Effector memory CD8-positive, alpha-beta T cell (primary cell): ENCODE measurements at regions not wholly inside any gene's neighbourhood (a gene's known extent, or its start where the extent isn't known, plus 50 kb on each side); places are given as distances from the start of the nearest gene placed in this dataset.
"Not testable (repeated sequence)": the region's sequence is repeated elsewhere in the genome, so short reads cannot be mapped to it uniquely, and the experiment has no call there.

Experiments used
- ATAC-seq: fragments of 150-1000 bp; cut with Tn5 transposase; replicated peaks from 2 replicates; pipeline ENCODE4 v1.10.0; 2021; ENCODE audit warnings: mild to moderate bottlenecking, moderate library complexity
- DNase-seq, 3 experiments: peaks; one replicate each; pipeline ENCODE4 v3.0.0; 2021
- H3K27ac Mint-ChIP-seq, 2 donors: one replicate each; pipeline ENCODE4 v1.8.0; 2022; ENCODE audit warnings: mild to moderate bottlenecking in 2 of 2, mixed read lengths in 2 of 2, moderate library complexity in 2 of 2
- H3K27me3 Mint-ChIP-seq, 2 donors: one replicate each; pipeline ENCODE4 v1.8.0; 2022; ENCODE audit warnings: mixed read lengths in 2 of 2
- H3K36me3 Mint-ChIP-seq: one replicate; pipeline ENCODE4 v1.8.0; 2022; ENCODE audit warnings: mild to moderate bottlenecking, moderate library complexity, mixed read lengths; ENCODE audit not compliant: insufficient read depth
- H3K4me1 Mint-ChIP-seq, 2 donors: one replicate each; pipeline ENCODE4 v1.8.0; 2022; ENCODE audit warnings: low read depth in 2 of 2, mixed read lengths in 2 of 2
- H3K4me3 Mint-ChIP-seq, 2 donors: one replicate each; pipeline ENCODE4 v1.8.0; 2022; ENCODE audit warnings: mild to moderate bottlenecking in 2 of 2, mixed read lengths in 2 of 2, moderate library complexity in 2 of 2
- H3K9me3 Mint-ChIP-seq, 2 donors: one replicate each; pipeline ENCODE4 v1.8.0; 2022; ENCODE audit warnings: mixed read lengths in 2 of 2

- Mint-ChIP-seq H3K4me3 (no peak overlapping the region), H3K4me1 (no peaks in the 10 kb centered on the region), H3K9me3 (peaks cover 0 to 8% of the 10 kb centered on the region in 2 donors), H3K27me3 (no peaks in the 10 kb centered on the region), H3K36me3 (no peaks in the 10 kb centered on the region), H3K27ac (no peak overlapping the region)
- no peak for ATAC-seq
- no peak for DNase-seq
Observed at GRCh38 chr1:100597061-100597741, 59.3 kb downstream of the GPR88 start.

GRCh38 chr1:100597784-100598183 lies 59.8 kb downstream of the GPR88 start:
- DNase-seq = no peak
- no peak for ATAC-seq
- Mint-ChIP-seq H3K9me3 (peaks cover 0 to 12% of the 10 kb centered on the region in 2 donors), H3K4me3 (no peak overlapping the region), H3K36me3 (no peaks in the 10 kb centered on the region), H3K27ac (no peak overlapping the region), H3K27me3 (peaks cover 0 to 2% of the 10 kb centered on the region in 2 donors), H3K4me1 (no peaks in the 10 kb centered on the region)

- H3K9me3 Mint-ChIP-seq = peaks cover 0 to 14% of the 10 kb centered on the region in 2 donors
- ATAC-seq = not testable (repeated sequence)
Observed at GRCh38 chr1:100600377-100600776, 62.4 kb downstream of the GPR88 start.

GRCh38 chr1:100602028-100602427 lies 64.1 kb downstream of the GPR88 start:
- Mint-ChIP-seq H3K9me3 (peaks cover 0 to 14% of the 10 kb centered on the region in 2 donors), H3K27me3 (peaks cover 19 to 24% of the 10 kb centered on the region in 2 donors)
- H3K4me3 Mint-ChIP-seq, H3K36me3 Mint-ChIP-seq, H3K4me1 Mint-ChIP-seq, ATAC-seq, H3K27ac Mint-ChIP-seq, DNase-seq: not testable (repeated sequence)

More at GRCh38 chr1:100600377-100600776, 62.4 kb downstream of the GPR88 start:
- not testable (repeated sequence) for H3K4me1 Mint-ChIP-seq, H3K36me3 Mint-ChIP-seq, H3K27ac Mint-ChIP-seq, DNase-seq, H3K4me3 Mint-ChIP-seq
- H3K27me3 Mint-ChIP-seq = peaks cover 7 to 17% of the 10 kb centered on the region in 2 donors

GRCh38 chr1:100604372-100604771 lies 66.4 kb downstream of the GPR88 start:
- ATAC-seq = no peak
- Mint-ChIP-seq H3K4me1 (no peaks in the 10 kb centered on the region), H3K4me3 (no peak overlapping the region)

GRCh38 chr1:100606438-100606837 lies 68.5 kb downstream of the GPR88 start:
- ATAC-seq (no peak), DNase-seq (no peak)
- Mint-ChIP-seq H3K27ac (no peak overlapping the region), H3K4me3 (no peak overlapping the region), H3K9me3 (peaks cover 0 to 10% of the 10 kb centered on the region in 2 donors), H3K36me3 (no peaks in the 10 kb centered on the region), H3K27me3 (peaks cover 19 to 24% of the 10 kb centered on the region in 2 donors), H3K4me1 (no peaks in the 10 kb centered on the region)

More at GRCh38 chr1:100604372-100604771, 66.4 kb downstream of the GPR88 start:
- H3K27ac Mint-ChIP-seq = no peak overlapping the region
- peaks cover 19 to 24% of the 10 kb centered on the region in 2 donors for H3K27me3 Mint-ChIP-seq
- DNase-seq = no peak
- H3K36me3 Mint-ChIP-seq = no peaks in the 10 kb centered on the region
- peaks cover 0 to 14% of the 10 kb centered on the region in 2 donors for H3K9me3 Mint-ChIP-seq

GRCh38 chr1:100607628-100608240 lies 69.8 kb downstream of the GPR88 start:
- peaks cover 0 to 3% of the 10 kb centered on the region in 2 donors for H3K9me3 Mint-ChIP-seq
- peaks cover 19 to 23% of the 10 kb centered on the region in 2 donors for H3K27me3 Mint-ChIP-seq

GRCh38 chr1:100609849-100610248 lies 71.9 kb downstream of the GPR88 start:
- Mint-ChIP-seq H3K4me3 (no peak overlapping the region), H3K4me1 (peaks cover 4 to 11% of the 10 kb centered on the region in 2 donors), H3K27me3 (peaks cover 13 to 18% of the 10 kb centered on the region in 2 donors), H3K36me3 (no peaks in the 10 kb centered on the region), H3K27ac (no peak overlapping the region), H3K9me3 (no peaks in the 10 kb centered on the region)
- ATAC-seq (no peak), DNase-seq (no peak)

More at GRCh38 chr1:100607628-100608240, 69.8 kb downstream of the GPR88 start:
- Mint-ChIP-seq H3K36me3 (no peaks in the 10 kb centered on the region), H3K27ac (no peak overlapping the region), H3K4me1 (no peaks in the 10 kb centered on the region), H3K4me3 (no peak overlapping the region)
- no peak for ATAC-seq
- DNase-seq = no peak

- Mint-ChIP-seq H3K36me3 (no peaks in the 10 kb centered on the region), H3K27ac (no peak overlapping the region), H3K27me3 (peaks cover 3 to 6% of the 10 kb centered on the region in 2 donors), H3K4me3 (no peak overlapping the region), H3K4me1 (peaks cover 4 to 11% of the 10 kb centered on the region in 2 donors), H3K9me3 (no peaks in the 10 kb centered on the region)
- ATAC-seq (no peak), DNase-seq (no peak)
Observed at GRCh38 chr1:100611086-100611485, 73.1 kb downstream of the GPR88 start.

GRCh38 chr1:100612540-100612939 lies 74.6 kb downstream of the GPR88 start:
- H3K4me1 Mint-ChIP-seq = peaks cover 4 to 11% of the 10 kb centered on the region in 2 donors
- no peak for DNase-seq
- H3K27me3 Mint-ChIP-seq = no peaks in the 10 kb centered on the region
- no peak overlapping the region for H3K4me3 Mint-ChIP-seq
- H3K36me3 Mint-ChIP-seq = no peaks in the 10 kb centered on the region
- H3K9me3 Mint-ChIP-seq = no peaks in the 10 kb centered on the region
- no peak overlapping the region for H3K27ac Mint-ChIP-seq
- no peak for ATAC-seq

GRCh38 chr1:100613817-100614559 lies 76.0 kb downstream of the GPR88 start:
- Mint-ChIP-seq H3K27me3 (peaks cover 8 to 11% of the 10 kb centered on the region in 2 donors), H3K9me3 (peaks cover 0 to 1% of the 10 kb centered on the region in 2 donors)

GRCh38 chr1:100614570-100614969 lies 76.6 kb downstream of the GPR88 start:
- no peak overlapping the region for H3K27ac Mint-ChIP-seq

More at GRCh38 chr1:100613817-100614559, 76.0 kb downstream of the GPR88 start:
- H3K4me3 Mint-ChIP-seq = peak overlapping the region; percentile 39 to 51
- H3K27ac Mint-ChIP-seq = no peak overlapping the region
- DNase-seq (no peak), ATAC-seq (peak; percentile 74)
- no peaks in the 10 kb centered on the region for H3K36me3 Mint-ChIP-seq
- H3K4me1 Mint-ChIP-seq = peaks cover 4 to 11% of the 10 kb centered on the region in 2 donors

GRCh38 chr1:100615686-100616085 lies 77.7 kb downstream of the GPR88 start:
- Mint-ChIP-seq H3K4me3 (no peak overlapping the region), H3K4me1 (peaks cover 4 to 11% of the 10 kb centered on the region in 2 donors), H3K27ac (no peak overlapping the region), H3K27me3 (peaks cover 12% of the 10 kb centered on the region in 2 donors), H3K9me3 (peaks cover 0 to 1% of the 10 kb centered on the region in 2 donors), H3K36me3 (no peaks in the 10 kb centered on the region)
- ATAC-seq (no peak), DNase-seq (no peak)

More at GRCh38 chr1:100614570-100614969, 76.6 kb downstream of the GPR88 start:
- ATAC-seq (peak; percentile 43), DNase-seq (no peak)
- Mint-ChIP-seq H3K27me3 (peaks cover 12% of the 10 kb centered on the region in 2 donors), H3K36me3 (no peaks in the 10 kb centered on the region), H3K4me1 (peaks cover 4 to 11% of the 10 kb centered on the region in 2 donors), H3K9me3 (peaks cover 0 to 1% of the 10 kb centered on the region in 2 donors), H3K4me3 (peak overlapping the region; percentile 39 to 51)
